RWPE1 (cell line): ENCODE measurements at regions not wholly inside any gene's neighbourhood (a gene's known extent, or its start where the extent isn't known, plus 50 kb on each side); places are given as distances from the start of the nearest gene placed in this dataset.
A peak's percentile ranks its signal among the peaks of the same experiment; 100 is the strongest.

Experiments
- CTCF ChIA-PET: fragments of 350-600 bp; sonication (Branson Sonifier 250); formaldehyde crosslinking; extraction: SDS; loops from one replicate; lab custom pipeline; 2021; lab: Yijun Ruan, JAX
- POLR2A ChIA-PET: fragments of 400-600 bp; formaldehyde crosslinking; extraction: SDS; loops from one replicate; lab custom pipeline; 2020; ENCODE audit warnings: antibody characterized with exemption; ENCODE audit not compliant: low non-redundant PET; lab: Yijun Ruan, JAX
- DNase-seq: peaks from one replicate; pipeline ENCODE4 v3.0.0; 2012; ENCODE audit warnings: low spot score
- H3K27ac ChIP-seq: fragments of 450-650 bp; 2 replicates; pipeline ENCODE4 v1.5.1; 2017
- CTCF ChIP-seq: fragments of 450-650 bp; conservative IDR thresholded peaks from 2 replicates; pipeline ENCODE4 v1.5.1; 2017; ENCODE audit warnings: low read depth, mild to moderate bottlenecking

DNA sequence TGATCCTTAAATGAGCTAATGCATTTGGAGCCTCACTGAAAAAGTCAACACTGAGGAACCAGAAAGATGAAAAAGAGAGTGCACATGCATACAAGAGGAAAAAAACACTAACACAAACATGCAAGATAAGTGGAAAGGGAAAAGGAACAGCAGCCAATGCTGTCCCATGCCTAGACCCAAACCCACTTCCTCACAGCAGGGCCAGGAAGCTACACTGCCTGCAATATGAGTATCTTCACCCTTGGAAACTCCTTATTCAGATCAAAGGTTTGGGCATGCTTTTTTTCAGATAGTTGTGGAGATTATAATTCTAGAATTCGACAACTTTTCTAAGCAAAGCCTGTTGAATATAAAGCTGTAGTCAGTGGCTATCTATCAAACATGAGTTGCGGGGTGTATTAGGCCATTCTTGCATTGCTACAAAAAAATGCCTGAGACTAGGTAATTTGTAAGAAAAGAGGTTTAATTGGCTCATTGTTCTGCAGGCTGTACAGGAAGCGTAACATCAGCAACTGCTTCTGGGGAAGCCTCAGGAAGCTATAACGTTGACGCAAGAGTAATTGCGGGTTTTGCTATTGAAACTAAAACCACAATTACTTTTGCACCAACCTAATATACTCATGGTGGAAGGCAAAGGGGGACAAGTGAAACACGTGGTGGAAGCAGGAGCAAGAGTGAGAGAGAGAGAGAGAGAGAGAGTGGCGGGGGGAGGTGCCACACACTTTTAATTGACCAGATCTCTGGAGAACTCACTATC, 138.2 kb downstream of the MBD2 start:
- TF ChIP-seq CTCF = no peak
- ChIA-PET CTCF (no interaction called here), POLR2A (no interaction called here)
- H3K27ac ChIP-seq = no peak overlapping the region
- no peak for DNase-seq

DNA sequence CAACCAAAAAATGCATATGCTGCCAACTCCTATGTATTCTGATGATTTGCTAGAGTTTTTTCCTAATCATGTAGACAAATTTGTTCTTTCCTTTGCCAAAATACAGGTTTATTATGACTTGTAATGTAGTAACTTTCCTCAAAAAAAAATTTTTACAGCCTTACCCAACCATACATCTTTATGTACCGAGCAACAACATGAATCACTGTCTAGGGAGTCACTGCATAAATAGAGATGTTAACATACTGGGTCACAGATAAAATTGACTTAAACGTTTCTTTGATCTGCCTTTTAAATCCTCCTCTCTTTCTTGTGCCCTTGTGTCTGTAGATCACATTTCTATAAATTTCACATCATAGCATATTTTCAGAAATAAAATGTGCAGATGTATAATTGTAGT, 143.6 kb downstream of the MBD2 start:
- no peak for DNase-seq
- ChIA-PET POLR2A (no interaction called here), CTCF (no interaction called here)
- H3K27ac ChIP-seq = no peak overlapping the region
- TF ChIP-seq CTCF = no peak

DNA sequence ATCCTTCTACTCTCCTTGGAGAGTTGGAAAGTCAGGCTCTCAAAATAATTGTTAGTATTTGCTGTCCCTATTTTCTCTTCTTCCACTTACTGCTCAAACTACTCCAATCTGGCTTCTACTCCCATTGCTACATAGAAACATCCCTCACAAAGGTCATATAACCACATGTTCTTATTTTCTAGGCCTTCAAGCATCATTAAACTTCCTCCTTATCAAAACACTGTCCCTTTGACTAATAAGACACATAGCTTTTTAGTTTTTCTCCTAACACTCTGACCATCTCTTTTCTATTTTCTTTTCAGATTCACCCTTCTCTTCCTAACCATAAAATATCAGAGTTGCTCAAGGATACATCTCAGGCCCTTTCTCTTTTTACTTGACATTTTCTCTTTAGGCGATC, 148.3 kb downstream of the MBD2 start:
- DNase-seq = no peak
- no peak for TF ChIP-seq CTCF
- POLR2A ChIA-PET = no interaction called here
- CTCF ChIA-PET = no interaction called here
- H3K27ac ChIP-seq = no peak overlapping the region

DNA sequence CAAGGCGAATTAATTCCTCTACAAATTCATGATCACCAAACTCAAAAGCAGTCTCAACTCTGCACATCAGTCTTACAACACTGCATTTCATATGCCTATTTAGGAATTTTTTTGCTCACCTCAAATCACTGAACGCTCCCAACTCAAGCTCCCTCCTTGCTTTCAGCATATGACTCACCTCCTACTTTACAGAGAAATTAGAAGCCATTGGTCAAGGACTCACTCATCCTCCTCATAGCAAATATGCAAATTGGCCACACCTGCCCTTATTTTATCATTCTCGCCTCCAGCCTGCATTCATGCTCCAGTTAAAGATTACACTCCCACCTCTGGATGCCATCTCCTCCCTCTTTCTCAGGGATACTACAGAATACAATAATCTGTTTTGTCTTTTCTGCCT, 148.8 kb downstream of the MBD2 start:
- no peak overlapping the region for H3K27ac ChIP-seq
- ChIA-PET CTCF (no interaction called here), POLR2A (no interaction called here)
- DNase-seq = peak; percentile 3
- no peak for TF ChIP-seq CTCF

- no peak for TF ChIP-seq CTCF
- CTCF ChIA-PET = no interaction called here
- H3K27ac ChIP-seq = no peak overlapping the region
- DNase-seq = no peak
- POLR2A ChIA-PET = no interaction called here
Measured at GRCh38 chr18:54069729-54070128, 154.7 kb downstream of the MBD2 start.

DNA sequence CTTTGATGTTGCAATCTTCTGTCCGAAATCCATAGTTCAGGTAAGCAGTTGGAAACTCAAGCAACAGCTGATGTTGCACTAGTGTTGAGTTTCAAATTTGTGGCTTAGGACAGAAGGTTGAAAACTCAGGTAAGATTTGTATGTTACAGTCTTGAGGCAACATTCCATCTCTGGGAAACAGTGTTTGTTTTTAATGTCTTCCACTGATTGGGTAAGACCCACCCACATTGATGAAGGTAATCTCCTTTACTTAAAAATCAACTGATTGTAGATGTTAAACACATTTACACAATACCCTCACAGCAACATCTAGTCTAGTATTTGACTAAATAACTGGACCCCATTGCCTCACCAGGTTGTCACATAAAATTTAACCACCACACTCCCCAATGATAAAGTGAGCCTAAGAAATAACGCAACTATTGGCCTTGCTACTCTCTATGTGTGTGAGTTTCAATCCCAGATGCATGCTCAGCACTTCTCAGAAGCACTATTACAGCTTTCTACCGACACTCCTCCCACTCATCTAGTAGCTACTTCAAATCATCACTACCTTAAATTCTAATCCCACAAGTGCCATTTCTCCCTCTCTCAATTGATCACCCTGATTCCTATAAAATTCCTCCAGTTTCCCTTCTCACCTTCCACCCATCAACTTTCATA, 164.0 kb downstream of the MBD2 start:
- ChIA-PET POLR2A (no interaction called here), CTCF (interaction anchor here (0.7 kb wide), 2 partner anchors 14 to 614 kb away, joined by 3 to 4 read pairs; no protein-coding TSS in a partner anchor)
- DNase-seq = no peak
- no peak overlapping the region for H3K27ac ChIP-seq
- no peak for TF ChIP-seq CTCF
